HFF-Myc (cell line): ENCODE measurements at regions not wholly inside any gene's neighbourhood (a gene's known extent, or its start where the extent isn't known, plus 50 kb on each side); places are given as distances from the start of the nearest gene placed in this dataset.

ENCODE experiments used
- DNase-seq: peaks from one replicate; pipeline ENCODE4 v3.0.0-alpha.2; 2011; ENCODE audit warnings: low read depth; ENCODE audit errors: extremely low read depth
- H3K4me3 ChIP-seq: replicated peaks from 2 replicates; pipeline ENCODE4 v1.5.1; 2011; ENCODE audit warnings: low read depth, mild to moderate bottlenecking, control low read depth, low read length
- CTCF ChIP-seq: IDR thresholded peaks from 2 replicates; pipeline ENCODE4 v1.5.1; 2012; ENCODE audit warnings: mild to moderate bottlenecking, low read depth, low read length, control low read depth; ENCODE audit errors: missing control alignments

GRCh38 chr1:67991546-67991945, 58.9 kb downstream of the DIRAS3 start:
- TF ChIP-seq CTCF = no peak
- H3K4me3 ChIP-seq = no peak overlapping the region
- DNase-seq = no peak

- H3K4me3 ChIP-seq = no peak overlapping the region
- no peak for TF ChIP-seq CTCF
- no peak for DNase-seq
Measured at GRCh38 chr1:67988066-67988465, 62.4 kb downstream of the DIRAS3 start.

- TF ChIP-seq CTCF = no peak
- DNase-seq = no peak
- no peak overlapping the region for H3K4me3 ChIP-seq
Measured at GRCh38 chr1:67987046-67987799, 63.2 kb downstream of the DIRAS3 start.

- no peak overlapping the region for H3K4me3 ChIP-seq
- no peak for TF ChIP-seq CTCF
- DNase-seq = no peak
Measured at GRCh38 chr1:67983867-67984266, 66.6 kb downstream of the DIRAS3 start.

- DNase-seq = no peak
- no peak overlapping the region for H3K4me3 ChIP-seq
- no peak for TF ChIP-seq CTCF
Measured at GRCh38 chr1:67980028-67980427, 70.4 kb downstream of the DIRAS3 start.

- no peak overlapping the region for H3K4me3 ChIP-seq
- no peak for DNase-seq
- no peak for TF ChIP-seq CTCF
Measured at GRCh38 chr1:67979532-67979931, 70.9 kb downstream of the DIRAS3 start.
